Fibroblast of the aortic adventitia (primary cell): ENCODE measurements at regions not wholly inside any gene's neighbourhood (a gene's known extent, or its start where the extent isn't known, plus 50 kb on each side); places are given as distances from the start of the nearest gene placed in this dataset.

Source experiments
- DNase-seq: peaks from one replicate; pipeline ENCODE4 v3.0.0-alpha.2; 2010; ENCODE audit warnings: low read depth
- H3K4me3 ChIP-seq: 2 replicates; pipeline ENCODE4 v1.5.1; 2011; ENCODE audit warnings: low read depth, mild to moderate bottlenecking, control low read depth, low read length, moderate library complexity
- TF ChIP-seq, protein P1 (sequence below): IDR thresholded peaks from 2 replicates; pipeline ENCODE4 v1.5.1; 2011; ENCODE audit warnings: mild to moderate bottlenecking, low read length, control low read depth, inconsistent platforms; ENCODE audit not compliant: insufficient read depth

- DNase-seq, result no peak
- H3K4me3 ChIP-seq, result no peak overlapping the region
- TF ChIP-seq, protein P1, sequence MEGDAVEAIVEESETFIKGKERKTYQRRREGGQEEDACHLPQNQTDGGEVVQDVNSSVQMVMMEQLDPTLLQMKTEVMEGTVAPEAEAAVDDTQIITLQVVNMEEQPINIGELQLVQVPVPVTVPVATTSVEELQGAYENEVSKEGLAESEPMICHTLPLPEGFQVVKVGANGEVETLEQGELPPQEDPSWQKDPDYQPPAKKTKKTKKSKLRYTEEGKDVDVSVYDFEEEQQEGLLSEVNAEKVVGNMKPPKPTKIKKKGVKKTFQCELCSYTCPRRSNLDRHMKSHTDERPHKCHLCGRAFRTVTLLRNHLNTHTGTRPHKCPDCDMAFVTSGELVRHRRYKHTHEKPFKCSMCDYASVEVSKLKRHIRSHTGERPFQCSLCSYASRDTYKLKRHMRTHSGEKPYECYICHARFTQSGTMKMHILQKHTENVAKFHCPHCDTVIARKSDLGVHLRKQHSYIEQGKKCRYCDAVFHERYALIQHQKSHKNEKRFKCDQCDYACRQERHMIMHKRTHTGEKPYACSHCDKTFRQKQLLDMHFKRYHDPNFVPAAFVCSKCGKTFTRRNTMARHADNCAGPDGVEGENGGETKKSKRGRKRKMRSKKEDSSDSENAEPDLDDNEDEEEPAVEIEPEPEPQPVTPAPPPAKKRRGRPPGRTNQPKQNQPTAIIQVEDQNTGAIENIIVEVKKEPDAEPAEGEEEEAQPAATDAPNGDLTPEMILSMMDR, result no peak
These were observed 670.9 kb downstream of the BRD1 start for GRCh38 chr22:49156662-49157285.

- no peak overlapping the region for H3K4me3 ChIP-seq
- DNase-seq, result no peak
- TF ChIP-seq, protein P1, result no peak
These were observed 671.7 kb downstream of the BRD1 start for GRCh38 chr22:49155770-49156580.

DNA sequence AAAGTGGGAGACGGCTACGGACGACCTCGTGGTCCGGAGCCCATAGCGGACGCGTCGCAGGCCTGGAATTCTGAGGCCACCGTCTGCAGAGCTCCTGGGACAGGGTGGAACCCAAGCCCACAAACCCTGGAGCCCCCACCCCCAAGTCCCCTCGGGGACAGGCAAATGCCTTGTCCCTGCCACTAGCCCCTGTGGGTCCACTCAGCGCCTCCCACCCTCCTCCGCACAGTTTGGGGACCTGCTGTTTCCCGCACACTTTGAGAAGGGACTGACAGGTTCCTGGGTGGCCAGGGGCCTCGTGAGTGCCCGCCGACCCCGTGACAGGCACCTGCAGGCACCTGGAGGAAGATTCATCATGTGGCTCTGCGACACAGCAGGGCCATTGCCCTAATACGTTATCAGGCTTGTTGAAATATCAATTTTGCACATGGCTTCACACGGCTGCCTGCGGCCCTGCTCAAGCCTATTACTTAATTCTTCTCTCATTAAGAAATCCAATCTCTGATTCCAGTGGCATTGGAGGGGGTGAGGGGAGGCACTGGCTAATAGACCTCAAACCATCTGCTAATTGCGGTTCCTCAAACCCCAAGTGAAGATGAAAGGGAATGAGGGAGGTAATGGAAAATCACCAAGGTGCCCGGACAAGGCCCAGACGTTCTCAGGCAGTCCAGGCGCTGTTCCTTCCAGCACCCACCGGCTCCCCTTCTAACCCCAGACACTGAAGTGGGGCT lies 672.5 kb downstream of the BRD1 start:
- H3K4me3 ChIP-seq, result no peak overlapping the region
- TF ChIP-seq, protein P1, result no peak
- DNase-seq, result no peak

DNA sequence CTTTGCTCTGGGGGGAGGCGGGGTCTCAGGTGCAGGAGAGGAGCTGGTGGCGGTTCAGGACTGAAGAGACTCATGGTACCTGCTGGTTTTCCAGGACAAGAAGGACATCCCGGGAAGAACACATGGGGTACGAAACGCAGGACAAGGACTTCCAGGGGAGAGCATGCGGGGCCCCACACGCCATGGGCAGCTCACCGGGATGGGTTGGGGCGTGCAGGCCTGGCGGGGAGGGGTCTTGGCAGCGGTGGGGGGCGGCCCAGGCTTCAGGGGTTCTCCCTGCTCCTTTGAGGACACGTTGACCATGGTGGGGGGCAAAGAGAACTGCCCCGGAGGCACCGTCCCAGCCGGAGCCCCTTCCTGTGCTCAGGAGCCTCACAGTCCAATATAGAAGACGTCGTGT lies 673.2 kb downstream of the BRD1 start:
- H3K4me3 ChIP-seq, result no peak overlapping the region
- no peak for DNase-seq
- TF ChIP-seq, protein P1, result no peak

DNA sequence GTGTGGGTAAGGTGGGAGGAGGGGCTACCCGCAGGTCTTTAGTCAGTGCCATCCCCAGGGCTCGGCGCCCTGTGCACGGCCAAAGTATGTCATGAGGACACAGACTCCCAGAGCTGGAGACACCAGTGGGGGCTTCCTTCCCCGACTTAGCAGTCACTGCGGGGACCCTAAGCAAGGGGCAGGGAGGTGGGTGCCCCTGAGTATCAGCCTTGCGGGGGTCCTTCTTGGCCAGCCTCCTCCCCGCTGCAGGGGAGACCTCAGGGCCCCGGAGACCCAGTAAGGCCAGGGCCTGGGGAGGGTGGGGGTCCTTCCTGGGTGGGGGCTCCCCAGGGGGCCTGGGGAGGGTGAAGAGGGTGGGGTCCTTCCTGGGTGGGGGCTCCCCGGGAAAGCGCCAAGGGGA lies 673.8 kb downstream of the BRD1 start:
- TF ChIP-seq, protein P1, result no peak
- H3K4me3 ChIP-seq, result no peak overlapping the region
- DNase-seq, result no peak

DNA sequence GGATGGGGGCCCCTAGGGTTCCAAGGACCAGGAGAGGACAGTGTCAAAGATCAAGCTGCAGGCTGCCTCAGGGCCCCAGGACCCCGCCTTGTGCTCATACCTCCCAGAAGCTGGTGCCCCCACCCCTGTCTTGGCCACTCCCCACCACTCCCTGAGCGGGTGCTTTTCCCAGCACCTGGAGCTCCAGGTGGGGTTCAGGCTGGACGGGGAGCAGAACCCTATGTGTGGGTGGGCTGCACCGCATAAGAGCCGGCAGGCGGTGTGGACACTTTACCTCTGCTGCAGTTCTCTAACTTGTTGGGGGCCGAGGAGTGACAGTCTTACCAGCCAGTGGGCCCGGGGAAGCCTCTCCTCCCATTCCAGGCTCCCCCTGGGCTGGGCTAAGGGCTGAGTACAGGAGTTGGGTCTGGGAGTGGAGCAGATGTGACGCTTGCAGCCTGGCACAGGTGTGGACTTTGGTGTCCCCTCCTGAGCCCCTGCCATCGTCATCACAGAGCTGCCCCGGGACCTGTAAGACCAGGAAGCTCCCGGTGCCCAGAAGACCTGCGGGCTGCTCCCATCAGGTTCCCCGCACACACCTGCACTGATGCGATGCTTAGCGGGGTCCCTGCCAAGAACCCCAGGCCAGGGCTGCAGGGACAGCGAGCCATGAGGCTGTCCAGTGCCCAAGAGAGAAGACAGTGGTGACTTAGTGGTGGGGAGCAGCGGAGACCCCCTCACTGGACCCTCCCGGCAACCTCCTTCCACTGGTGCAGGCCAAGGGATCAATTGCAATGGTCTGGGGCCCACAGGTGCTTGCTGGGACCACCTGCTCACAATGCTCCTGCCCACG lies 674.5 kb downstream of the BRD1 start:
- TF ChIP-seq, protein P1, result no peak
- no peak overlapping the region for H3K4me3 ChIP-seq
- no peak for DNase-seq
